ENCODE measurements at regions not wholly inside any gene's neighbourhood (a gene's known extent, or its start where the extent isn't known, plus 50 kb on each side); places are given as distances from the start of the nearest gene placed in this dataset.

- Histone ChIP-seq H3K27ac (ENCODE audit: insufficient read length, low read depth, low read length) (no peak overlapping the region), H3K79me1 (ENCODE audit: insufficient read depth, low read depth, low read length, poor library complexity, severe bottlenecking) (no peaks in the 10 kb centered on the region), H3K9ac (ENCODE audit: extremely low read depth, insufficient read length, low read length) (no peak overlapping the region), H3K4me2 (ENCODE audit: insufficient read depth, insufficient read length, low read length) (no peak overlapping the region), H2BK12ac (ENCODE audit: insufficient read length, low read depth, low read length) (no peak overlapping the region), H3K56ac (ENCODE audit: insufficient read length, low read depth, low read length) (no peak overlapping the region), H4K8ac (replicated peaks; ENCODE audit: insufficient read length, low read depth, low read length) (no peak overlapping the region), H3K4ac (ENCODE audit: low read depth, low read length) (no peak overlapping the region), H3K23ac (ENCODE audit: insufficient read length, low read depth, low read length) (no peak overlapping the region), H3K23me2 (ENCODE audit: insufficient read length, low read depth, low read length, poor library complexity, severe bottlenecking) (no peaks in the 10 kb centered on the region), H2AFZ (ENCODE audit: low read length) (no peak overlapping the region), H2BK15ac (ENCODE audit: low read depth, low read length) (no peak overlapping the region), H3K9me3 (ENCODE audit: control insufficient read depth, low read depth, low read length) (no peaks in the 10 kb centered on the region), H2BK5ac (ENCODE audit: insufficient read length, low read length) (no peak overlapping the region), H3K14ac (ENCODE audit: insufficient read depth, low read length) (no peak overlapping the region), H4K91ac (ENCODE audit: insufficient read length, low read depth, low read length) (no peak overlapping the region), H3K27me3 (ENCODE audit: insufficient read depth, low read length) (no peaks in the 10 kb centered on the region), H3T11ph (ENCODE audit: low read length) (no peak overlapping the region), H2AK5ac (ENCODE audit: insufficient read length, low read length) (no peak overlapping the region), H3K18ac (ENCODE audit: insufficient read length, low read depth, low read length) (no peak overlapping the region), H2BK120ac (ENCODE audit: low read depth, low read length, poor library complexity, severe bottlenecking) (no peak overlapping the region), H3K79me2 (ENCODE audit: insufficient read depth, low read length) (no peaks in the 10 kb centered on the region), H4K5ac (ENCODE audit: insufficient read length, low read depth, low read length) (no peak overlapping the region), H4K20me1 (ENCODE audit: control insufficient read depth, insufficient read depth, insufficient read length) (no peaks in the 10 kb centered on the region), H2BK20ac (ENCODE audit: low read depth, low read length, poor library complexity, severe bottlenecking) (no peak overlapping the region), H3K4me1 (ENCODE audit: insufficient read depth, low read length) (no peaks in the 10 kb centered on the region)
- TF ChIP-seq CTCF (conservative IDR thresholded peaks at IDR 0.05), result no peak
- H3K4me1 Mint-ChIP-seq, result no peaks in the 10 kb centered on the region
- H3K9me3 Mint-ChIP-seq, result 0 out of 5 replicates have a peak, but pooled peaks cover 0 to 2% of the 10 kb centered on the region in 2 experiments
- no peak overlapping the region for H3K4me3 Mint-ChIP-seq
- H3K36me3 Mint-ChIP-seq (ENCODE audit: insufficient read depth in 1 of 3, low read depth in 3 of 3), result no peaks in the 10 kb centered on the region
- H3K27me3 Mint-ChIP-seq (ENCODE audit: low read depth), result peaks cover 10% of the 10 kb centered on the region
- no CpG with 5 or more reads among the region's 21 CpGs for WGBS (ENCODE audit: extremely low coverage, insufficient read length, low lambda C conversion rate)
- DNase-seq, result peak; percentile 14
- H3K27ac Mint-ChIP-seq, result no peak overlapping the region
Measured at GRCh38 chr10:130550952-130551674, 414.9 kb downstream of the GLRX3 start.

All from H9 (cell line).